Neural crest cell (in vitro differentiated cells): ENCODE measurements at regions not wholly inside any gene's neighbourhood (a gene's known extent, or its start where the extent isn't known, plus 50 kb on each side); places are given as distances from the start of the nearest gene placed in this dataset.

ENCODE experiments used
- DNase-seq: peaks from one replicate; pipeline ENCODE4 v3.0.0; 2021; ENCODE audit warnings: low read depth, mixed read lengths, low spot score
- H3K27ac Mint-ChIP-seq: one replicate; pipeline ENCODE4 v1.8.0; 2021; ENCODE audit warnings: mild to moderate bottlenecking, mixed read lengths; ENCODE audit not compliant: unreplicated experiment
- H3K27me3 Mint-ChIP-seq: 2 replicates; pipeline ENCODE4 v1.8.0; 2021; ENCODE audit warnings: low read depth, mild to moderate bottlenecking, mixed read lengths
- H3K36me3 Mint-ChIP-seq: 2 replicates; pipeline ENCODE4 v1.8.0; 2021; ENCODE audit warnings: low read depth, mild to moderate bottlenecking, mixed read lengths
- H3K4me1 Mint-ChIP-seq: 2 replicates; pipeline ENCODE4 v1.8.0; 2021; ENCODE audit warnings: mixed read lengths
- H3K4me3 Mint-ChIP-seq: one replicate; pipeline ENCODE4 v1.8.0; 2021; ENCODE audit warnings: mild to moderate bottlenecking, mixed read lengths
- H3K9me3 Mint-ChIP-seq: 2 replicates; pipeline ENCODE4 v1.8.0; 2021; ENCODE audit warnings: mixed read lengths
- TF ChIP-seq, protein P1 (sequence below): fragments of 200-600 bp; sonication (generic); conservative IDR thresholded peaks from 2 replicates; pipeline ENCODE4 v1.5.0; 2021; ENCODE audit warnings: antibody characterized with exemption, mild to moderate bottlenecking

DNA sequence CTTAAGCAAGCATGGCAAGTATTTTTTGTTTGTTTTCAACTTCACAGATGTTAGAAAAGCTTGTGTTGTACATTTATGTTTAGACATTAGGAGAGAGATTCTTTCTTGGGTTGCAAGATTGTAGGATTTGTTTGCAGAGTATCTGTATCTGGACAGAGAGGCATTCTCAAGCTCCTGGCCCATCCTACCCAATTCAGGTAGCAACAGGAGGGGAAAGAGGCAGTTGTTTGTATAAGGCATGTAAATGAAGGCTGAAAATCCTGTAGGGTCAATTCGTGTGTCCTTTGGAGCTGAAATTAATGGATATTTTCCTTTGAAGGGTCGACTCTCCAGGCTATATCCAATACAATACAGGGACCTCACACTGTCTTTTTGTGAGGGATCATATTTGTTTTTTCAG is 147.3 kb downstream of the KCNRG start:
- no peaks in the 10 kb centered on the region for H3K9me3 Mint-ChIP-seq
- no peak for DNase-seq

DNA sequence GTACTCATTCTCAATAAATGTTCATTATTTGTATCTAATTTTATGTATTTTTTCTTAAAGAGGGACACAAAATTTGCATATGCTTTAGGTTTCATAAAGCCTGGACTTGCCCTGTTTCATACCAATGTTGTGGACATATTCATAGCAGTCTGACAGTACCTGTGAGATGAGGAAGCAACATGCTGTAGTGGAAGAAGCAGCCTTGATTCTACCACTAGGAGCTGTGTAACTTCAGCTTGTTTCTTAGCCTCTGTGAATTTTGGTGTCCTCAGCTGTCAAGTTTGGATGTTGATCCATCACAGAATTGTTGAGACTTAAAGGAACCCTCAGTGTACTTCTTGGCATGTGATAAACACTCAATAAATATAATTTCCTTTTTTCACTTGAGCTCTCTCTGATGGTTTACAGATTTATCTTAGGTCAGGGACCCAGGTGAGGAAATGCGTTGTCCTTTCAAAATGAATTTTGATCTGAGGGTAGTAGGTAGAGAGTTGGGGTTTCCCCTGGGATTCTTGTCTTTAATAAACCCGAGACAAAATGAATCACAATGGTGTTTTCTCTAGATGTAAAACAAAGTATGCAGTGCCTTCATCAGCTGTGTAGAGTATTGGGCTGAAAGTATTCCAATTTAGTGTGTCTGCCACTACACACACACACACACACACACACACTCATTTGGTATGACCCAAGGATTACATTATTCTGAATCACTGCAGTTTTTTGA is 152.1 kb downstream of the KCNRG start:
- Mint-ChIP-seq H3K4me3 (no peak overlapping the region), H3K4me1 (peaks cover 6% of the 10 kb centered on the region), H3K27me3 (no peaks in the 10 kb centered on the region), H3K27ac (no peak overlapping the region), H3K9me3 (no peaks in the 10 kb centered on the region), H3K36me3 (peaks cover 3% of the 10 kb centered on the region)
- DNase-seq, result no peak
- TF ChIP-seq, protein P1, sequence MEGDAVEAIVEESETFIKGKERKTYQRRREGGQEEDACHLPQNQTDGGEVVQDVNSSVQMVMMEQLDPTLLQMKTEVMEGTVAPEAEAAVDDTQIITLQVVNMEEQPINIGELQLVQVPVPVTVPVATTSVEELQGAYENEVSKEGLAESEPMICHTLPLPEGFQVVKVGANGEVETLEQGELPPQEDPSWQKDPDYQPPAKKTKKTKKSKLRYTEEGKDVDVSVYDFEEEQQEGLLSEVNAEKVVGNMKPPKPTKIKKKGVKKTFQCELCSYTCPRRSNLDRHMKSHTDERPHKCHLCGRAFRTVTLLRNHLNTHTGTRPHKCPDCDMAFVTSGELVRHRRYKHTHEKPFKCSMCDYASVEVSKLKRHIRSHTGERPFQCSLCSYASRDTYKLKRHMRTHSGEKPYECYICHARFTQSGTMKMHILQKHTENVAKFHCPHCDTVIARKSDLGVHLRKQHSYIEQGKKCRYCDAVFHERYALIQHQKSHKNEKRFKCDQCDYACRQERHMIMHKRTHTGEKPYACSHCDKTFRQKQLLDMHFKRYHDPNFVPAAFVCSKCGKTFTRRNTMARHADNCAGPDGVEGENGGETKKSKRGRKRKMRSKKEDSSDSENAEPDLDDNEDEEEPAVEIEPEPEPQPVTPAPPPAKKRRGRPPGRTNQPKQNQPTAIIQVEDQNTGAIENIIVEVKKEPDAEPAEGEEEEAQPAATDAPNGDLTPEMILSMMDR, result no peak

More for the DNA sequence above, 147.3 kb downstream of the KCNRG start:
- Mint-ChIP-seq H3K4me3 (no peak overlapping the region), H3K4me1 (peaks cover 12% of the 10 kb centered on the region), H3K36me3 (peaks cover 3% of the 10 kb centered on the region), H3K27ac (no peak overlapping the region), H3K27me3 (no peaks in the 10 kb centered on the region)
- TF ChIP-seq, protein P1, result no peak

GRCh38 chr13:50167967-50168366 is 152.7 kb downstream of the KCNRG start:
- Mint-ChIP-seq H3K9me3 (no peaks in the 10 kb centered on the region), H3K4me1 (peaks cover under 1% of the 10 kb centered on the region), H3K27ac (no peak overlapping the region), H3K4me3 (no peak overlapping the region), H3K27me3 (no peaks in the 10 kb centered on the region), H3K36me3 (peaks cover 3% of the 10 kb centered on the region)
- TF ChIP-seq, protein P1, result no peak
- no peak for DNase-seq

DNA sequence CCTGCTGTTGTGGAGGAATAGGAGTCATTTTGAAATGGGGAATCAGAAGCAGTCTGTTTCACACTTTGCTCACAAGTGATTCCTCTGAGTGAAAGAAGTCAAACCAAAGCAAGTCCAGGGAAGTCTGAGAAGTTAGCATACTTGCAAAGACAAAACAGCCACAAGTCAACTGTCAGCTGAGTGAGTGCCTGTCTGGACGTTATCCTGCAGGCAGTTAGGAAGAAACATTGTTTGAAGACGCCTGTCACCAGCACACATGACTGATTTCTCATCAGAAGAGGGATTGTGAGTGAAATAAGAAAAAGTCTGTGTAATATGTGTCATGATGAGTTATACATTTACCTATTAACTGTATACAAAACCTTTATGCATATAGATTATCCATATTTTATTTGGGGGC is 153.5 kb downstream of the KCNRG start:
- Mint-ChIP-seq H3K27me3 (no peaks in the 10 kb centered on the region), H3K27ac (no peak overlapping the region), H3K9me3 (no peaks in the 10 kb centered on the region), H3K4me3 (no peak overlapping the region), H3K4me1 (no peaks in the 10 kb centered on the region), H3K36me3 (peaks cover 3% of the 10 kb centered on the region)
- TF ChIP-seq, protein P1, result no peak
- DNase-seq, result no peak

DNA sequence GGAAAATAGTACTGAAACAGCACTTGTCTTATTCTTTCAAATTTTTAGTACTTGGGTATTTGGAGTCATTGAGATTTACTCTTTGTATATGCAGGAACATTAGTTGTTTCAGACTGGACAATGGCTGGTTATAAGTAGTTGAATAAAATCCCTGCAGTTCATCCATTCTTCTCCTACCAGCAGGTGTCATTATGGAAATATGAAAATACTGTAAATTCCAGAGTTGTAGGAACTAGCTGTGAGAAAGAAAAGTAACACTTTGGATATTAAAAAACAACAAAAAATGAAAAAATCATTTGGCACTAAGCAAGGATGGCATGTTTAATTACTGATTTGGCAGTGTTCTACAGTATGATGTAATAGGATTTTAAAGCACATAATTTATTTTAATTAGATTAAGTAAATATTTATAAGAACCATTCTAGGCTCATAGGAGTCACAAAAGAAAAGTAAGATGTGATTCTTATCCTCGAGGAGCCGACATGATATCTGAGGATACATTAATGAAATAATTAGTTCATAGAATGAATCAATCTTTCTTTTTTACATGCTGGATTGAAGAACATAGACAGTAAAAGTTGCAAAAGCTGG is 155.3 kb downstream of the KCNRG start:
- H3K4me3 Mint-ChIP-seq, result no peak overlapping the region
- TF ChIP-seq, protein P1, result no peak
- H3K4me1 Mint-ChIP-seq, result no peaks in the 10 kb centered on the region
- H3K36me3 Mint-ChIP-seq, result peaks cover 3% of the 10 kb centered on the region
- H3K9me3 Mint-ChIP-seq, result peaks cover 3% of the 10 kb centered on the region
- no peak overlapping the region for H3K27ac Mint-ChIP-seq
- no peak for DNase-seq
- no peaks in the 10 kb centered on the region for H3K27me3 Mint-ChIP-seq
